ENCODE measurements at regions not wholly inside any gene's neighbourhood (a gene's known extent, or its start where the extent isn't known, plus 50 kb on each side); places are given as distances from the start of the nearest gene placed in this dataset.

DNA sequence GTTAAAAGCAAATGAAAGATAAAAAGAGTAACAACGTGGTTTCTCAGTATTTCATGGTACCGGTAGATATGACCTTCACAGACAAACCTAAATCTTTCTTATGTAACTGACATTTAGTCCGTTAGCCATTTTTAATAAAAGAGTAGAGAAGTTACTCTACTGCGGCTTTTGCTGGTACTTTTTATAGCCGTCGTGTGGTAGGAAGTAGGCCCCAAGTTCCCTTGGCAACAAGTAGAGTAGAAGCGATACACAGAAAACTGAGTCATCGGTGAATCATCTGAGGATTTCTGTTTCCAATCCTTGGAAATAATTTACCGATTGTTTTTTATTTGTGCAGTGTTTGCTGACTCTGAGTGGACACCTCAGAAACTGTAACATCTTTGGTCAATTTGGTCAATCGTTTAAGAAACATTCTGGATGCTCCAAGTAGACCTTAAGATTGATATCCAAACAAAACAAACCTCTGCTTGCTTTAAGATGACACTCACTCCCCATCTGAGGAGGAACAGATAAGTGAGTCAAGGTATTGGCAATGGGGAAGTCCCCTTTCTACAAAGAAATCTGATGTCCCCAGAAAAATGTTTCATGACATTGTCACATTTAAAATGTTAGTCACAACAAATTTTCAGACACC is 63.9 kb upstream of the AHR start:
- no peaks in the 10 kb centered on the region for H3K23me2 ChIP-seq (ENCODE audit: low read depth, low read length)
- no peak for FAIRE-seq
- TF ChIP-seq CBX5 (IDR thresholded peaks at IDR 0.05; ENCODE audit: low read depth, low read length), result no peak
- TF ChIP-seq SUZ12 (IDR thresholded peaks at IDR 0.05; ENCODE audit: low read length), result no peak
- TF ChIP-seq, protein P1, sequence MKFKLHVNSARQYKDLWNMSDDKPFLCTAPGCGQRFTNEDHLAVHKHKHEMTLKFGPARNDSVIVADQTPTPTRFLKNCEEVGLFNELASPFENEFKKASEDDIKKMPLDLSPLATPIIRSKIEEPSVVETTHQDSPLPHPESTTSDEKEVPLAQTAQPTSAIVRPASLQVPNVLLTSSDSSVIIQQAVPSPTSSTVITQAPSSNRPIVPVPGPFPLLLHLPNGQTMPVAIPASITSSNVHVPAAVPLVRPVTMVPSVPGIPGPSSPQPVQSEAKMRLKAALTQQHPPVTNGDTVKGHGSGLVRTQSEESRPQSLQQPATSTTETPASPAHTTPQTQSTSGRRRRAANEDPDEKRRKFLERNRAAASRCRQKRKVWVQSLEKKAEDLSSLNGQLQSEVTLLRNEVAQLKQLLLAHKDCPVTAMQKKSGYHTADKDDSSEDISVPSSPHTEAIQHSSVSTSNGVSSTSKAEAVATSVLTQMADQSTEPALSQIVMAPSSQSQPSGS (IDR thresholded peaks at IDR 0.05; ENCODE audit: low read length), result no peak
- TF ChIP-seq BACH1 (IDR thresholded peaks at IDR 0.05; ENCODE audit: low read length), result no peak
- TF ChIP-seq KDM4A (IDR thresholded peaks at IDR 0.05; ENCODE audit: low read depth, low read length, severe bottlenecking), result no peak
- no peak for TF ChIP-seq ZNF274 (IDR thresholded peaks at IDR 0.05; ENCODE audit: borderline replicate concordance, extremely low read depth, low read length)
- no peak for TF ChIP-seq YY1 (IDR thresholded peaks at IDR 0.05; ENCODE audit: low read depth, low read length)
- no peak for TF ChIP-seq NRF1 (IDR thresholded peaks at IDR 0.05; ENCODE audit: low read depth, low read length)
- no peak for TF ChIP-seq TAF7 (optimal IDR thresholded peaks at IDR 0.05; ENCODE audit: borderline replicate concordance, low read depth, low read length)
- no peak for TF ChIP-seq SP2 (IDR thresholded peaks at IDR 0.05; ENCODE audit: low read length)
- no peak for TF ChIP-seq JUN (IDR thresholded peaks at IDR 0.05; ENCODE audit: low read depth, low read length)
- TF ChIP-seq KDM1A (IDR thresholded peaks at IDR 0.05; ENCODE audit: borderline replicate concordance, low read length), result no peak
- TF ChIP-seq RAD21 (IDR thresholded peaks at IDR 0.05 in 1 of 2, conservative IDR thresholded peaks at IDR 0.05 in 1 of 2; ENCODE audit: low read depth in 2 of 2, low read length in 2 of 2), result no peak

More for the DNA sequence above, 63.9 kb upstream of the AHR start:
- Histone ChIP-seq H2BK12ac (ENCODE audit: low read depth, low read length) (no peak overlapping the region), H3K79me2 (ENCODE audit: control insufficient read depth in 1 of 2, insufficient read depth in 2 of 2, low read length in 2 of 2) (no peaks in the 10 kb centered on the region), H3K4me3 (ENCODE audit: extremely low read depth in 1 of 4, insufficient read depth in 2 of 4, low read depth in 3 of 4, low read length in 4 of 4) (no peak overlapping the region), H3K4me1 (replicated peaks in 1 of 4; ENCODE audit: control insufficient read depth in 3 of 4, insufficient read depth in 4 of 4, low read length in 3 of 4) (no peaks in the 10 kb centered on the region), H3K27ac (ENCODE audit: low read depth, low read length) (no peak overlapping the region), H2AFZ (ENCODE audit: low read length) (0 out of 2 replicates have a peak overlapping the region, but pooled peaks have one; percentile 27), H3K14ac (ENCODE audit: insufficient read length) (no peak overlapping the region), H2BK20ac (ENCODE audit: low read length) (no peak overlapping the region), H2BK120ac (replicated peaks; ENCODE audit: low read depth, low read length) (no peak overlapping the region), H3K4me2 (ENCODE audit: insufficient read depth in 1 of 2, low read depth in 2 of 2, low read length in 2 of 2) (no peak overlapping the region), H3K36me3 (ENCODE audit: control insufficient read depth in 2 of 4, insufficient read depth in 4 of 4, low read length in 3 of 4) (no peaks in the 10 kb centered on the region), H2BK5ac (ENCODE audit: low read depth, low read length) (no peak overlapping the region), H3K23ac (ENCODE audit: insufficient read length) (no peak overlapping the region), H4K5ac (ENCODE audit: insufficient read length, low read depth, low read length) (no peak overlapping the region), H3K79me1 (ENCODE audit: low read depth, low read length) (no peaks in the 10 kb centered on the region), H3K4ac (replicated peaks; ENCODE audit: insufficient read length, low read depth, low read length) (no peak overlapping the region), H2BK15ac (ENCODE audit: low read length) (no peak overlapping the region), H4K91ac (replicated peaks; ENCODE audit: insufficient read length, low read length) (no peak overlapping the region), H3K56ac (replicated peaks; ENCODE audit: insufficient read length, low read depth, low read length) (no peak overlapping the region), H4K8ac (ENCODE audit: extremely low read depth, insufficient read depth, low read length) (no peak overlapping the region), H3K18ac (ENCODE audit: extremely low read depth, low read length) (no peak overlapping the region), H3K9me3 (ENCODE audit: insufficient read depth in 2 of 2, low read depth in 1 of 2, low read length in 1 of 2) (no peaks in the 10 kb centered on the region), H2AK5ac (ENCODE audit: low read depth, low read length) (no peak overlapping the region), H4K20me1 (replicated peaks in 1 of 2; ENCODE audit: control insufficient read depth in 1 of 2, insufficient read depth in 2 of 2, low read length in 2 of 2) (no peaks in the 10 kb centered on the region), H3K27me3 (replicated peaks in 1 of 4; ENCODE audit: control insufficient read depth in 3 of 4, extremely low read depth in 1 of 4, insufficient read depth in 3 of 4, low read length in 3 of 4) (no peaks in the 10 kb centered on the region), H3K9ac (replicated peaks in 1 of 4; ENCODE audit: extremely low read depth in 1 of 4, low read depth in 3 of 4, low read length in 3 of 4) (no peak overlapping the region)
- CTCF ChIA-PET (ENCODE audit: partially characterized antibody), result no interaction called here
- 94% methylated on average over 10 of the region's 10 CpGs; no CpG with 5 or more reads in 1 of the 2 experiments for WGBS, 2 experiments (ENCODE audit: extremely low coverage in 1 of 2, insufficient coverage in 1 of 2, insufficient read length in 1 of 2, insufficient replicate concordance in 2 of 2, low coverage in 1 of 2, low lambda C conversion rate in 2 of 2, missing lambda C conversion rate in 1 of 2)
- POLR2A ChIA-PET (ENCODE audit: partially characterized antibody), result no interaction called here
- no peak for DNase-seq (ENCODE audit: low read depth in 1 of 2, low spot score in 2 of 2)
